ENCODE measurements at regions not wholly inside any gene's neighbourhood (a gene's known extent, or its start where the extent isn't known, plus 50 kb on each side); places are given as distances from the start of the nearest gene placed in this dataset.
"Not testable (repeated sequence)": the region's sequence is repeated elsewhere in the genome, so short reads cannot be mapped to it uniquely, and the experiment has no call there.

GRCh38 chr22:48403521-48404403 is 1423.9 kb downstream of the BRD1 start:
- peaks cover 0 to 30% (median 0%) of the 10 kb centered on the region in 3 donors for H3K27me3 ChIP-seq
- no peaks in the 10 kb centered on the region for H3K4me1 ChIP-seq
- intact Hi-C loops (cut with DNase I; ENCODE audit: low total_unique reads): no loop called here
- H3K27ac ChIP-seq: no peak overlapping the region
- H3K9me3 ChIP-seq: peaks cover 0 to 11% (median 3%) of the 10 kb centered on the region in 4 donors
- TF ChIP-seq POLR2AphosphoS5 (IDR thresholded peaks at IDR 0.05) (no peak), EP300 (IDR thresholded peaks at IDR 0.05) (no peak), CTCF (IDR thresholded peaks at IDR 0.05) (no peak), POLR2A (IDR thresholded peaks at IDR 0.05) (no peak)
- no peak overlapping the region for H3K4me3 ChIP-seq
- 66 to 74% (median 68%) methylated on average over 22 of the region's 22 CpGs for WGBS, 5 donors
- no peaks in the 10 kb centered on the region for H3K36me3 ChIP-seq
- DNase-seq: peak in 1 of 2 donors; percentile 22

GRCh38 chr22:48402591-48403031 is 1425.1 kb downstream of the BRD1 start:
- no peaks in the 10 kb centered on the region for H3K36me3 ChIP-seq
- no peak overlapping the region for H3K27ac ChIP-seq
- no peaks in the 10 kb centered on the region for H3K4me1 ChIP-seq
- peaks cover 0 to 38% (median 0%) of the 10 kb centered on the region in 3 donors for H3K27me3 ChIP-seq
- DNase-seq: peak in 1 of 2 donors; percentile 20
- WGBS, 5 donors: 82 to 89% (median 89%) methylated on average over 7 to 21 of the region's 21 CpGs
- H3K4me3 ChIP-seq: no peak overlapping the region
- intact Hi-C loops (cut with DNase I; ENCODE audit: low total_unique reads): no loop called here
- peaks cover 0 to 2% (median under 1%) of the 10 kb centered on the region in 4 donors for H3K9me3 ChIP-seq
- TF ChIP-seq CTCF (IDR thresholded peaks at IDR 0.05) (no peak), POLR2AphosphoS5 (IDR thresholded peaks at IDR 0.05) (no peak), EP300 (IDR thresholded peaks at IDR 0.05) (no peak), POLR2A (IDR thresholded peaks at IDR 0.05) (no peak)

DNA sequence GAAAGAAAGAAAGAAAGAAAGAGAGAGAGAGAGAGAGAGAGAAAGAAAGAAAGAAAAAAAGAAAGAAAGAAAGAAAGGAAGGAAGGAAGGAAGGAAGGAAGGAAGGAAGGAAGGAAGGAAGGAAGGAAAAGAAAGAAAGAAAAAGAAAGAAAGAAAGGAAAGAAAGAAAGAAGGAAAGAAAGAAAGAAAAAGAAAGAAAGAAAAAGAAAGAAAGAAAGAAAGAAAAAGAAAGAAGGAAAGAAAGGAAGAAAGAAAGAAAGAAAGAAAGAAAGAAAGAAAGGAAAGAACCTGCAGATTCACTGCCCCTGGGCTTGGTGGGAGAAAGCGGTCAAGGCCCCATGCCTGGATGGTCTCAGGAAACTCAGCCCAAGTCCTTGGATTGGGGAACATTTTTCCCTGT is 1426.2 kb downstream of the BRD1 start:
- peaks cover 0 to 49% (median 0%) of the 10 kb centered on the region in 3 donors for H3K27me3 ChIP-seq
- WGBS, 5 donors: 89 to 100% (median 94%) methylated on average over 1 of the region's 1 CpG
- intact Hi-C loops (cut with DNase I; ENCODE audit: low total_unique reads); H3K4me1 ChIP-seq; H3K4me3 ChIP-seq; H3K36me3 ChIP-seq; H3K27ac ChIP-seq; H3K9me3 ChIP-seq; DNase-seq: not testable (repeated sequence)

DNA sequence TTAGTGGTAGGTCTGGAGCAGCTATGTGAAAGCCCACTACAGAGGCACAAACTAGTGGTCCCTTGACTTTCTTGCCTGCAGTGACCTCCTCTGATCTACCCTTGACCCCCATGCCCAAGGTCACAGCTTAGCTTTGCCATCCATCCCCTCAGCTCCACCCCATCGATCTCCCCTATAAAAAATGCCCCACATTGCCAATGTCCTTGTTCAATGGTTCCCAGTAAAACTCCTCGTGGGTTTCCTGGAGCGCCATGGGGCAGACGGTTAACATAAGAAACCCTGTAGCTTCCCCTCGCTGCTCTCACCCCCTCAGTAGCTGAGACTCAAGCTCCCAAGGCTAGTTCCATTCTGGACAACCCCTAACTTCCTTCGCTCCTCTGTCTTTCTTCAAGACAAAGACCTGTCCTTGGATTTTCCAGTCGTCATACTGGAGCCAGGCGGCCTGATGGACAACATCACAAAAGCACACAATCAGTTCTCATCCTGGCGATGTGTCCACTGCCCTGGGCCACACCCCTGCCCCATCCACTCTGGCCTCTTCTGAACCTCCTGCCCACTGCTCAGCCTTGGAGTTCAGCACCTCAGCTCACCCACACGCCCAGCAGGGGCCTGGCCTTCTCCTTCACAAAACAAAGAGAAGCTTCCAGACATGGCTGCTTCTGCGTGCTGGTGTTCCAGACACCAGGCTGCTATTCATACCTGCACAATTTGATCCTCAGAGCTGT is 1429.3 kb downstream of the BRD1 start:
- intact Hi-C loops (cut with DNase I; ENCODE audit: low total_unique reads): no loop called here
- no peak overlapping the region for H3K27ac ChIP-seq
- no peaks in the 10 kb centered on the region for H3K9me3 ChIP-seq
- no peak for DNase-seq
- 79 to 90% (median 85%) methylated on average over 11 of the region's 11 CpGs for WGBS, 5 donors
- no peaks in the 10 kb centered on the region for H3K36me3 ChIP-seq
- TF ChIP-seq POLR2A (IDR thresholded peaks at IDR 0.05) (no peak), CTCF (IDR thresholded peaks at IDR 0.05) (no peak), POLR2AphosphoS5 (IDR thresholded peaks at IDR 0.05) (no peak), EP300 (IDR thresholded peaks at IDR 0.05) (no peak)
- H3K4me3 ChIP-seq: no peak overlapping the region
- no peaks in the 10 kb centered on the region for H3K4me1 ChIP-seq
- H3K27me3 ChIP-seq: peaks cover 0 to 55% (median 0%) of the 10 kb centered on the region in 3 donors
